Left lung (tissue), 4 donors: ENCODE measurements at regions not wholly inside any gene's neighbourhood (a gene's known extent, or its start where the extent isn't known, plus 50 kb on each side); places are given as distances from the start of the nearest gene placed in this dataset.

Experiments
- ATAC-seq: fragments of 200-7000 bp; cut with Tn5 transposase; one replicate; pipeline ENCODE4 v1.9.1; 2020; ENCODE audit warnings: moderate library complexity
- DNase-seq, 4 donors: peaks; one replicate each; pipeline ENCODE4 v3.0.0-alpha.2; 2013 to 2020
- H3K27ac ChIP-seq, 2 donors: fragments of 200-600 bp; sonication (generic) in 1 of 2; one replicate each; pipeline versions ENCODE4 v1.5.0 to v1.8.0; 2020 to 2021
- H3K27me3 ChIP-seq, 2 donors: fragments of 200-600 bp; sonication (generic) in 1 of 2; one replicate each; pipeline versions ENCODE4 v1.5.0 to v1.8.0; 2020 to 2021
- H3K36me3 ChIP-seq, 2 donors: fragments of 200-600 bp; sonication (generic) in 1 of 2; one replicate each; pipeline versions ENCODE4 v1.5.0 to v1.8.0; 2020 to 2021
- H3K4me1 ChIP-seq, 2 donors: fragments of 200-600 bp; one replicate each; pipeline ENCODE4 v1.8.0; 2021
- H3K4me3 ChIP-seq, 2 donors: fragments of 200-600 bp; sonication (generic) in 1 of 2; one replicate each; pipeline versions ENCODE4 v1.5.0 to v1.8.0; 2020 to 2021; ENCODE audit warnings: mild to moderate bottlenecking in 1 of 2
- H3K9me3 ChIP-seq, 2 donors: fragments of 200-600 bp; sonication (generic) in 1 of 2; one replicate each; pipeline versions ENCODE4 v1.5.0 to v1.8.0; 2020 to 2021
- CTCF ChIP-seq, 2 donors: fragments of 200-600 bp; sonication (generic) in 1 of 2; IDR thresholded peaks; one replicate each; pipeline versions ENCODE4 v1.5.0 to v1.8.0; 2021; ENCODE audit warnings: antibody characterized with exemption in 2 of 2
- intact Hi-C, 2 donors: fragments of 100-400 bp; cut with DNase I; formaldehyde crosslinking; loops; one replicate each; pipeline versions ENCODE4 v1.11.2 to v1.14.2; 2022
- donor health status: DM: no; HTN: yes; CAD: no.
- donor health status: DM: no; HTN: no; CAD: no.

GRCh38 chr3:171943262-171944117, 95.9 kb upstream of the FNDC3B start:
- Histone ChIP-seq H3K4me1 (peaks cover 0 to 14% of the 10 kb centered on the region in 2 donors), H3K27ac (no peak overlapping the region), H3K9me3 (no peaks in the 10 kb centered on the region), H3K36me3 (no peaks in the 10 kb centered on the region), H3K27me3 (no peaks in the 10 kb centered on the region), H3K4me3 (no peak overlapping the region)
- no peak for ATAC-seq
- TF ChIP-seq CTCF (IDR thresholded peaks at IDR 0.05) = no peak
- intact Hi-C loops = no loop called here
- no peak for DNase-seq

GRCh38 chr3:171944118-171945016, 95.0 kb upstream of the FNDC3B start:
- no peaks in the 10 kb centered on the region for H3K36me3 ChIP-seq
- no peak for TF ChIP-seq CTCF (IDR thresholded peaks at IDR 0.05)
- H3K4me3 ChIP-seq = no peak overlapping the region
- peaks cover 0 to 14% of the 10 kb centered on the region in 2 donors for H3K4me1 ChIP-seq
- H3K27ac ChIP-seq = no peak overlapping the region
- DNase-seq (no peak), ATAC-seq (peak; percentile 18)
- no peaks in the 10 kb centered on the region for H3K27me3 ChIP-seq
- intact Hi-C loops = no loop called here
- no peaks in the 10 kb centered on the region for H3K9me3 ChIP-seq

GRCh38 chr3:171948674-171949073, 90.7 kb upstream of the FNDC3B start:
- Histone ChIP-seq H3K36me3 (no peaks in the 10 kb centered on the region), H3K9me3 (no peaks in the 10 kb centered on the region), H3K27ac (no peak overlapping the region), H3K27me3 (no peaks in the 10 kb centered on the region), H3K4me3 (no peak overlapping the region), H3K4me1 (peaks cover 0 to 16% of the 10 kb centered on the region in 2 donors)
- no peak for TF ChIP-seq CTCF (IDR thresholded peaks at IDR 0.05)
- intact Hi-C loops = no loop called here
- DNase-seq (no peak), ATAC-seq (no peak)

- no peaks in the 10 kb centered on the region for H3K36me3 ChIP-seq
- TF ChIP-seq CTCF (IDR thresholded peaks at IDR 0.05) = no peak
- H3K27ac ChIP-seq = no peak overlapping the region
- intact Hi-C loops = no loop called here
- H3K9me3 ChIP-seq = no peaks in the 10 kb centered on the region
- DNase-seq (no peak), ATAC-seq (no peak)
- peaks cover 0 to 11% of the 10 kb centered on the region in 2 donors for H3K4me1 ChIP-seq
- no peaks in the 10 kb centered on the region for H3K27me3 ChIP-seq
- no peak overlapping the region for H3K4me3 ChIP-seq
These were observed 89.8 kb upstream of the FNDC3B start for GRCh38 chr3:171949554-171949953.

- Histone ChIP-seq H3K4me3 (no peak overlapping the region), H3K36me3 (no peaks in the 10 kb centered on the region), H3K9me3 (no peaks in the 10 kb centered on the region), H3K27ac (no peak overlapping the region), H3K4me1 (peaks cover 0 to 9% of the 10 kb centered on the region in 2 donors), H3K27me3 (no peaks in the 10 kb centered on the region)
- DNase-seq = no peak
- TF ChIP-seq CTCF (IDR thresholded peaks at IDR 0.05) = no peak
- peak; percentile 15 for ATAC-seq
- intact Hi-C loops = no loop called here
These were observed 89.0 kb upstream of the FNDC3B start for GRCh38 chr3:171950373-171950772.
